ENCODE measurements at regions not wholly inside any gene's neighbourhood (a gene's known extent, or its start where the extent isn't known, plus 50 kb on each side); places are given as distances from the start of the nearest gene placed in this dataset.

- TF ChIP-seq CTCF (IDR thresholded peaks at IDR 0.05) (no peak), POLR2A (IDR thresholded peaks at IDR 0.05) (no peak)
Measured at GRCh38 chr10:53441843-53442242, 669.3 kb upstream of the MBL2 start.
